ENCODE measurements at regions not wholly inside any gene's neighbourhood (a gene's known extent, or its start where the extent isn't known, plus 50 kb on each side); places are given as distances from the start of the nearest gene placed in this dataset.

DNA sequence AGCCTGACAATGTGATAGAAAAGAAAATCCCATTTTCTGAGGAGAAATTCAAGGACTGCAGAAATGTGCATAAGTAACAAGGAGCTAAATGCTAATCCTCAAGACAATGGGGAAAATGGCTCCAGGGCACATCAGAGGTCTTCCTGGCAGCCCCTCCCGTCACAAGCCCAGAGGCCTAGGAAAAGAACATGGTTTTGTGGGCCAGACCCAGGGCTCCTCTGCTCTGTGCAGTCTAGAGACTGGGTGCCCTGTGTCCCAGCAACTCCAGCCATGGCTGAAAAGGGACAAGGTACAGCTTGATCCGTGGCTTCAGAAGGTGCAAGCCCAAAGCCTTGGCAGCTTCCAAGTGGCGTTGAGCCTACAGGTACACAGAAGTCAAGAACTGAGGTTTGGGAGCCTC is 176.8 kb upstream of the SUCLG2 start:
- TF ChIP-seq, protein P1, sequence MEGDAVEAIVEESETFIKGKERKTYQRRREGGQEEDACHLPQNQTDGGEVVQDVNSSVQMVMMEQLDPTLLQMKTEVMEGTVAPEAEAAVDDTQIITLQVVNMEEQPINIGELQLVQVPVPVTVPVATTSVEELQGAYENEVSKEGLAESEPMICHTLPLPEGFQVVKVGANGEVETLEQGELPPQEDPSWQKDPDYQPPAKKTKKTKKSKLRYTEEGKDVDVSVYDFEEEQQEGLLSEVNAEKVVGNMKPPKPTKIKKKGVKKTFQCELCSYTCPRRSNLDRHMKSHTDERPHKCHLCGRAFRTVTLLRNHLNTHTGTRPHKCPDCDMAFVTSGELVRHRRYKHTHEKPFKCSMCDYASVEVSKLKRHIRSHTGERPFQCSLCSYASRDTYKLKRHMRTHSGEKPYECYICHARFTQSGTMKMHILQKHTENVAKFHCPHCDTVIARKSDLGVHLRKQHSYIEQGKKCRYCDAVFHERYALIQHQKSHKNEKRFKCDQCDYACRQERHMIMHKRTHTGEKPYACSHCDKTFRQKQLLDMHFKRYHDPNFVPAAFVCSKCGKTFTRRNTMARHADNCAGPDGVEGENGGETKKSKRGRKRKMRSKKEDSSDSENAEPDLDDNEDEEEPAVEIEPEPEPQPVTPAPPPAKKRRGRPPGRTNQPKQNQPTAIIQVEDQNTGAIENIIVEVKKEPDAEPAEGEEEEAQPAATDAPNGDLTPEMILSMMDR (IDR thresholded peaks at IDR 0.05) = no peak
- TF ChIP-seq POLR2AphosphoS5 (IDR thresholded peaks at IDR 0.05) (no peak), EP300 (IDR thresholded peaks at IDR 0.05) (no peak), POLR2A (IDR thresholded peaks at IDR 0.05) (no peak)
